Activated CD4-positive, alpha-beta T cell treated with anti-CD3 and anti-CD28 coated beads, Interleukin-2, amount 50 U/mL, for 1 hour (primary cell): ENCODE measurements at regions not wholly inside any gene's neighbourhood (a gene's known extent, or its start where the extent isn't known, plus 50 kb on each side); places are given as distances from the start of the nearest gene placed in this dataset.
"Not testable (repeated sequence)": the region's sequence is repeated elsewhere in the genome, so short reads cannot be mapped to it uniquely, and the experiment has no call there.

Experiments used
- DNase-seq: peaks from one replicate; pipeline ENCODE4 v3.0.0-alpha.2; 2020

DNA sequence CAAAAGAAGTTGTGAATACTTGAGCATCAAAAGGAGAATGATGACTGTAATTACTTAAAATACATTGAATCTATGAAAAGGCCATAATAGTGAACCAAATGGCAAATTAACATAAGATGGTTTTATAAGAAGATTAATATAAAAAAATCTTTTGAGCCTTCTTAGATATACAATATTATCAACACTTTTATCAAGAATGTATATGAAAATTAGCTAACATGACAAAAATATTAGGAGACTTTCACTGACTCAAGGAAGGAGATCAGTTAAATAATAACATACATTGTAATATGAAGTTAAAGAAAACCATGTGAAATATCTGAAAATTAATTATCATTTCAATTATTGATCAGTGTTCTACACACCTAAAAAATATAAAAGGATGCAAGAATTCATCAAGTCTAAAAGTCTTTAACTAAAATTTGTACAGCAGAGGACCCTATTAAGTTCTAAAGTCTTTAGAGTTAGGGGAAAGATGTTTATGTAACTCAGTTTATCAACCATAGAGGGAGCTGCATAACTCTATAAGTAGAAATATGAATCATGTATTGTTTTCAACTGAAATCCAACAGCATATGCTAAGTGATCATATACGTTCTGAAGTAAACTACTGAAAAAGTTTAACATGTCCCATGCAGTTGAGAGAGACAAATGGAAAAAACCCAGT lies 756.1 kb upstream of the MIR17HG start:
- DNase-seq, result no peak

DNA sequence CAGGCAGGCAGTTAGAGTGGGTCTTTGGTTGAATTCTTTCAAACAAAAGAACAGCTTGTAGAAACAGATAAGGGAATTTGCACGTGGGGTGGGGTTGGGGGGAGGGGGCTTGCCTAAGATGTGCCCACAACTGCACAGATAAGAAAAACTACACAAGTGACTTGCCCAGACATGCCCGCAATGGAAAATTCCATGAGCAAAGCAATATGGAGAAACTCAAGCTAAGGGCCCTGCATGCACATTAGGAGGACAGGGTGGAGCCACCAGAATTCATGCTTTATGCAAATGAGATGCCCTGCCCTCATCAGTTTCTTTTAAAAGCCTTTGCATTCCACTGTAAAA lies 755.6 kb upstream of the MIR17HG start:
- DNase-seq, result no peak

DNA sequence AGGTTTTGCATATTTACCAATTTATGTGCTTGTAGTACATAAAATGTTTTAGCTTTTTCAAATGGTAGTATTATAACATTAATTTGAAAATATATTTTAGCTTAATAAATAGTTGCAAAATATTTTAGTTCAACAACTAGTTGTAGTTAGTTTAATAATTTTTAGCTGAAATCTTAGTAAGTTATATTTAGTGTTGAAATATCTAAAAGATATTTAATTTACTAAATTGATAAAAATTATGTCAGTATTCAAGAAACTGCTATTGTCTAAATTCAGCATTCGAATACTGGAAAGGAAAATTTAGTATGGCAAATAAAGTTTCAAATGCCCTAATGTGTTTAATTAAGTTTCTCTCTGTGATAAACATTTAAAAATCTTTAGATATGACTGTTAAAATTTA lies 754.5 kb upstream of the MIR17HG start:
- DNase-seq, result no peak

GRCh38 chr13:90594681-90595080 lies 752.8 kb upstream of the MIR17HG start:
- no peak for DNase-seq

- no peak for DNase-seq
Observed at GRCh38 chr13:90605664-90606063, 741.8 kb upstream of the MIR17HG start.

GRCh38 chr13:90606921-90607320 lies 740.6 kb upstream of the MIR17HG start:
- not testable (repeated sequence) for DNase-seq

GRCh38 chr13:90612391-90612790 lies 735.1 kb upstream of the MIR17HG start:
- DNase-seq, result no peak

DNA sequence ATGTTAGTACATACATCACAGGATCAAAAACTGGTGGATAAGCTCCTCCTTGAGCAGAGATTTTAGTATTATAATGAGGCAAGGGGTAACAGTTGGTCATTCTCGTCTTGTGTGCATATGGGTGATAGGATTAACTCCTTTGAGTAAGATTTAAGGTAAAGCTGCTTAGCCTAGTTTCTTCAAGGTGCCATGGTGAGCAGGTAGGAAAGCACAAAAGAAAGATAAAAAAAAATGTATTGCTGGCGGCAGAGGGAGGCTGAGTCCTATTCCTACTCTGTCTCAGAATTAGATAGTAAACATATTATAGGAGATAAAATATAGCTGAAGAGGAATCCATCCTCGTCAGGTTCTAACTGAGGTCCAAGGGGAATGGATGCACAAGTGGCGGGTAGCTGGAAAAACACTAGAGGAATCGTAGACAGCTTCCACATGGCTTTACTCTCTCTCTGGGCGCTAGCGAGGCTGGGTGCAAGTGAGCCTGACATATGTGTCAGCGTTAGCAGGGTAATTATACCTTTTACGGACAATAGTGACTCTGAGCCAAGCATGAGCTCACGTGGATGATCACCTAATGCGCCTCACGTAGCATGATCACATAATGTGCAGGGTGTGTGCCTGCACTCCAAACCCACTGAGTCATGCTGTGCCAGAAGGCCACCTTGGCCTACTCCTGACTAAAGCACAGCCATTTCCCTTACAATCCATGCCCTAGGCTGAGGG lies 734.3 kb upstream of the MIR17HG start:
- no peak for DNase-seq

- no peak for DNase-seq
Observed at GRCh38 chr13:90615236-90615635, 732.3 kb upstream of the MIR17HG start.

- DNase-seq, result no peak
Observed at GRCh38 chr13:90615767-90616166, 731.7 kb upstream of the MIR17HG start.

- DNase-seq, result no peak
Observed at GRCh38 chr13:90618133-90618532, 729.4 kb upstream of the MIR17HG start.

DNA sequence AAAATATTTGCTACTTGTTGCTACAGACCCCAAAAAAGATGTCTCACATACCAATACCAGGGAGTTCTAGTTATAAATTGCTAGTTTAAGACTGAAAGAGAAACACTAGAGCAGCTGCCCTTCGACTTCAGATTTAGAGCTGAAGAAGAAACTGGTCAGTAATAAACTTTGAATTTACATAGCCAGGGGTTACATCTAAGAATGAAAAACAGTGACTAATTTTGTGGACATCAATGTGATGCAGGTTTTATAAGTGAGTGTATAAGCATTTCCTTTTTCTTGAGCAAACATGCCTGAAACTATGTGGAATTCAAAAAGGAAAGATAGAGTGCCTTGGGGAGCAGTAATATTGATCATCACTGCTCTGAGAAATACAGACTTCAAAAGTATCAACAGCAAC lies 724.9 kb upstream of the MIR17HG start:
- DNase-seq, result no peak

- DNase-seq, result no peak
Observed at GRCh38 chr13:90623318-90624011, 724.0 kb upstream of the MIR17HG start.

- DNase-seq, result no peak
Observed at GRCh38 chr13:90627813-90628212, 719.7 kb upstream of the MIR17HG start.

DNA sequence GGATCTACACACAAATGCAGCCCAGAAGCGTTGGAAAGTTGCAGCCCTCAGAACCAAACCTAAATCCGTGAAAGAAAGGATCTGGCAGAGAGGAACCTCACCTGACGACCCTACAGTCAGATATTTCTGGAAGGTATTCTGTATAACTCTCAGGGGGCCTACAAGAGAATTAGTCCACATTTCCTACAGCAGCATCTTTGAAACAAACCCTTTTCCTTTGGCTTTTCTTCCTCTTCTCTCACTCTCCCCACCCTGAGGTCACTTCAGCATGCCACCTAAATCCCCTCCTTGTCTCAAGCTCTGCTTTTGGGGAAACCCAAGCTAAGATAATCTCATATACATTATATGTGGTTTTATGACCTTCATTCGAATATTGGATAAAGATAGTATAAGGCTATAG lies 719.0 kb upstream of the MIR17HG start:
- DNase-seq, result no peak

- no peak for DNase-seq
Observed at GRCh38 chr13:90630716-90631115, 716.8 kb upstream of the MIR17HG start.

GRCh38 chr13:90632184-90632583 lies 715.3 kb upstream of the MIR17HG start:
- DNase-seq, result no peak

DNA sequence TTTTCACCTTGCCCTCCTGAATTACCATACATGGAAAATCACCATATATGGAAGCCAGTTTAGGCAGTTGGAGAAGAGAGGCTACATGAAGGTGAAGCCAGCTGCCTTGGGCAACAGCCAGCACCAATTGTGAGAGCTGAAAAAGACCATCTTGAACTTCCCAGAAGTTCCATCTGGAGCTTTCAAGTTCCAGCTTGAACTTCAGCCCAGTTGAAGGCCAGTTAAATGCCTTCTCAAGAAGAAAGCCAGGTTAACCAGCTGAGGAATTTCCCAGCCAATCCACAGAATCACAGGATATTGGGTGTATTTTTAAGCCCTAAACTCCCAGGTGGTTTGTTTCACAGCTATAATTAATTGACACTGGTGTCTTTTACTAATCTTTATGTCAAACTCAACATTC lies 713.6 kb upstream of the MIR17HG start:
- DNase-seq, result no peak

GRCh38 chr13:90640976-90641375 lies 706.5 kb upstream of the MIR17HG start:
- DNase-seq, result no peak

GRCh38 chr13:90641884-90642283 lies 705.6 kb upstream of the MIR17HG start:
- DNase-seq, result no peak

DNA sequence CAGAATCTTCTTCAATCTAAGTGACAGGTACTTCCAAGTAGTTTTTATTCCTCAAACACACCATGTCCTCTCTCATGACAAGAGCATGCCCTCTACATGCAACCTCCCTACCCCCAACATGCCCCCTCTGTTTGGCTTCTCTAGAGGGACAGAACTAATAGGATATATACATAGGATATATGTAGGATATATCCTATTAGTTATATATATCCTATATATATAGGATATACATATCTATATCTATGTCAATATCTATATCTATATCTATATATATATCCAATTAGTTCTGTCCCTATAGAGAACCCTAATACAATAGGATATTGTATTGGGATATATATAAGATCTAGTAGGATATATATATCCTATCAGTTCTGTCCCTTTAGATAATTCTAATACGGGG lies 701.9 kb upstream of the MIR17HG start:
- no peak for DNase-seq

DNA sequence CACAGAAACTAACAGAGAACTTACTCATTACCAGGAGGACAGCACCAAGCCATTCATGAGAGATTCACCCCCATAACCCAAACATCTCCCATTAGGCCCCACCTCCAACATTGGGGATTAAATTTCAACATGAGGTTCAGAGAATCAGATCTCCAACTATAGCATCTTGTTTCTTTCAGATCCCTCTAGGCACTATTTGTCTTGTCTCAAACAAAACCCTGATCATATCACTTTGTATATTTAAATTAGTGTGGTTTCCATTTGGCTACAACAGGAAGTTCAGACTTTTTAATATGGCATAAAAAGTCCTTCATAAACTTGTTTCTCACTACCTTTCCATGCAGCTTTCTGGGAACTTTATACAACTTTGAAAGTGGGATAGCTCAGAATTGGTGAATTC lies 699.0 kb upstream of the MIR17HG start:
- DNase-seq, result no peak

DNA sequence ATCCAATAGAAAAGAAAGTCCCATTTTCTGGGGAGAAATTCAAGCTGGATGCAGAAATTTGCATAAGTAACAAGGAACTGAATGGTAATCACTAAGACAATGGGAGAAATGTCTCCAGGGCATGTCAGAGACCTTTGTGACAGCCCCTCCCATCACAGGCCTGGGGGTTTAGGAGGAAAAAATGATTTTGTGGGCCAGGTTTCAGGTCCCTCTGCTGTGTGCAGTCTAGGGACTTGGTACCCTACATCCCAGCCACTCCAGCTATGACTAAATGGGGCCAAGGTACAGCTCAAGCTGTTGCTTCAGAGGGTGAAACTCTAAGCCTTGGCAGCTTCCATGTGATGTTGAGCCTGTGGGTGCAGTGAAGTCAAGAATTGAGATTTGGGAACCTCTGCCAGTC lies 695.5 kb upstream of the MIR17HG start:
- DNase-seq, result no peak

DNA sequence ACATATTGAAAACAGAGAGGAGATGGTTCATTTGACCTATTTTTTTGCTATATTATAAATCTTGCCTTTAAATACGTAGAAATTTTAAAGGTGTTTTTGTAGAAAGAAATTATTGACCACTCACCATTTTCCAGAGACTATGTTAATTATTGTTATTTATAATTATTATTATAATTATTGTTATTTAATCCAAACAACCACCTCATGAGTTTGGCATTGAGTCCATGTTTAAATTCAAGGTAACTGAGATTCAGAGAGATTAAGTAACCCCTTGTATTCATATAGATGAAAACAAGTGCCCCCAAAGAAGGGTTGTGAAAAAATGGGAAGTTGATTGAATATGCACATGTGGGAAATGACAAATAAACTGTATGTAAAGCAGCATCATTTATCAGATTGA lies 692.5 kb upstream of the MIR17HG start:
- DNase-seq, result no peak
